ENCODE measurements at regions not wholly inside any gene's neighbourhood (a gene's known extent, or its start where the extent isn't known, plus 50 kb on each side); places are given as distances from the start of the nearest gene placed in this dataset.

DNA sequence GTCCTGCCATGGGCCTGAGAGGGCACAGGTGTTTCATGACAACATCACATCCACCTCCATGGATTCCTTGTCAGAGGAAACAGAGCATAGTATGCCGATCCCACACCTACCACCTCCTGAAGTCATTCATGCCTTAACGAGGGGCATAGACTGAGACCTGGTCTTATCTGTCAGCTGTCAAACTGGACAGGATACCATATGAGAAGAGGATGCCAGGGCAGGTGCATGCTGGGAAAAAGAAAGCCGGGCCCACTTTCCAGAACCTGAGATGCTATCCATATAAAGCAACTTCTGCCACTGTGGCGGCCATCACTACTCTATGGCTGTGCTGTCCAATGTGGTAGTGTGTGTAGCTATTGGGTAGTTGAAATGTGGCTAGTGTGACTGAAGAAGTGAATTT, 116.0 kb upstream of the SIX2 start:
- no peak for TF ChIP-seq POLR2A (IDR thresholded peaks at IDR 0.05)
- TF ChIP-seq, protein P1, sequence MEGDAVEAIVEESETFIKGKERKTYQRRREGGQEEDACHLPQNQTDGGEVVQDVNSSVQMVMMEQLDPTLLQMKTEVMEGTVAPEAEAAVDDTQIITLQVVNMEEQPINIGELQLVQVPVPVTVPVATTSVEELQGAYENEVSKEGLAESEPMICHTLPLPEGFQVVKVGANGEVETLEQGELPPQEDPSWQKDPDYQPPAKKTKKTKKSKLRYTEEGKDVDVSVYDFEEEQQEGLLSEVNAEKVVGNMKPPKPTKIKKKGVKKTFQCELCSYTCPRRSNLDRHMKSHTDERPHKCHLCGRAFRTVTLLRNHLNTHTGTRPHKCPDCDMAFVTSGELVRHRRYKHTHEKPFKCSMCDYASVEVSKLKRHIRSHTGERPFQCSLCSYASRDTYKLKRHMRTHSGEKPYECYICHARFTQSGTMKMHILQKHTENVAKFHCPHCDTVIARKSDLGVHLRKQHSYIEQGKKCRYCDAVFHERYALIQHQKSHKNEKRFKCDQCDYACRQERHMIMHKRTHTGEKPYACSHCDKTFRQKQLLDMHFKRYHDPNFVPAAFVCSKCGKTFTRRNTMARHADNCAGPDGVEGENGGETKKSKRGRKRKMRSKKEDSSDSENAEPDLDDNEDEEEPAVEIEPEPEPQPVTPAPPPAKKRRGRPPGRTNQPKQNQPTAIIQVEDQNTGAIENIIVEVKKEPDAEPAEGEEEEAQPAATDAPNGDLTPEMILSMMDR (IDR thresholded peaks at IDR 0.05): no peak

All from breast epithelium (tissue), 3 donors.